Ascending aorta (tissue), 2 donors: ENCODE measurements at regions not wholly inside any gene's neighbourhood (a gene's known extent, or its start where the extent isn't known, plus 50 kb on each side); places are given as distances from the start of the nearest gene placed in this dataset.

Experiments
- DNase-seq, 2 donors: peaks; one replicate each; pipeline ENCODE4 v3.0.0-alpha.2; 2019; ENCODE audit warnings: low spot score in 2 of 2
- H3K27ac ChIP-seq, 2 donors: fragments of 200-600 bp; sonication (generic); one replicate each; pipeline ENCODE4 v1.5.1; 2016 to 2017; ENCODE audit warnings: mild to moderate bottlenecking in 1 of 2
- H3K27me3 ChIP-seq: fragments of 200-600 bp; sonication (generic); one replicate; pipeline ENCODE4 v1.5.1; 2017
- H3K36me3 ChIP-seq, 2 donors: fragments of 200-600 bp; sonication (generic); one replicate each; pipeline ENCODE4 v1.5.1; 2016
- H3K4me1 ChIP-seq, 2 donors: fragments of 200-600 bp; sonication (generic); one replicate each; pipeline ENCODE4 v1.5.1; 2016 to 2017; ENCODE audit warnings: mild to moderate bottlenecking in 1 of 2
- H3K4me3 ChIP-seq, 2 donors: fragments of 200-600 bp; sonication (generic); one replicate each; pipeline ENCODE4 v1.5.1; 2016 to 2017; ENCODE audit warnings: mild to moderate bottlenecking in 1 of 2
- H3K9me3 ChIP-seq, 2 donors: fragments of 200-600 bp; sonication (generic); one replicate each; pipeline ENCODE4 v1.5.1; 2016
- intact Hi-C: fragments of 100-400 bp; cut with DNase I; formaldehyde crosslinking; loops from one replicate; pipeline ENCODE4 v1.15.1; 2023
- TF ChIP-seq, protein P1 (sequence below), 3 experiments: fragments of 200-600 bp in 2 of 3; fragments of 450-650 bp in 1 of 3; sonication (generic) in 2 of 3; IDR thresholded peaks; one replicate each; pipeline ENCODE4 v1.5.1; 2016 to 2019; ENCODE audit warnings: antibody characterized with exemption in 3 of 3, mild to moderate bottlenecking in 1 of 3, moderate library complexity in 1 of 3

DNA sequence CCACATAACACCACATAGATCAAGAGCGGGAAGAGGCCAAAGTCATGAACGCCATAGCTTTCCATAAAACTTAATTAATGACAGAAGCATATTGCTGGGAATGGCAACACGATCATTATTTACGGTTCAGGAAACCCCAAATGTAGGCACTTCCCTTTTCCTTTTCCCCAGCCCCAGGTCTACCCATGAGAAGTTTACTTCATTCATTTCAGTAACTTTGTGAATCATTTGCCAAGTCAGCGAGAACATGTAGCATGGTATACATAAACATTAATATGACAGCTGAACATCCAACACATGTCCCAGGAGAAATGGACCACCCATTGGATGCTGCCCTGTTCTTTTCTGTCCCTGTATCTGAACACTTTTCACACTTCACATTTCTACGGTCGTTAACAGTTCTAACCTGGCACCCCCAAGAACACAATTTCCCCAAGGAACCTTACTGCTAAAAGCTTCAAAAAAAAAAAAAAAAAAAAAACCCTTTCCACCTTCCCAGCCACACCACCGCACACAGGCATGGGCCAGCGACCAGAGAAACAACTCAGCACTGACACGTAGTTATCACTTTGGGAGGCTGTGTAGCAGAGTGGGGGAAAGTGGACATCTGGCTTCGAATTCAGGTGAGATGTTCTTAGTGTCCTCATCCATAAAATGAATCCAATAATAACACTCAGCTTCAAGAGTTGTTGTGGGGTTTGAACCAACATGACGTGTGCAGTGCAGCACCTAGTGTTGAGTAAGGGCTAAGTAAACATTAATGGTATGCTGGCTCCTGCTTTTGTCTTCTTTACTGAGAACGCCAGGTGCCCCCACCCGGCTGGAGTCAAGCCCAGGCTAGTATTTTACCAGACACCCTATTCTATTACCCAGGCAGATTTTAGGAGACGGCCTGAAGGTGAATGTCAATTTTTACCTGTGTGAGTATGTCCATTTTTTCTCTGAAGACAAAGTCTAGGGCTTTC lies 371.5 kb downstream of the LNPK start:
- intact Hi-C loops = no loop called here
- no peaks in the 10 kb centered on the region for H3K27me3 ChIP-seq
- no peaks in the 10 kb centered on the region for H3K4me1 ChIP-seq
- no peak overlapping the region for H3K4me3 ChIP-seq
- no peak overlapping the region for H3K27ac ChIP-seq
- no peaks in the 10 kb centered on the region for H3K9me3 ChIP-seq
- TF ChIP-seq, protein P1, sequence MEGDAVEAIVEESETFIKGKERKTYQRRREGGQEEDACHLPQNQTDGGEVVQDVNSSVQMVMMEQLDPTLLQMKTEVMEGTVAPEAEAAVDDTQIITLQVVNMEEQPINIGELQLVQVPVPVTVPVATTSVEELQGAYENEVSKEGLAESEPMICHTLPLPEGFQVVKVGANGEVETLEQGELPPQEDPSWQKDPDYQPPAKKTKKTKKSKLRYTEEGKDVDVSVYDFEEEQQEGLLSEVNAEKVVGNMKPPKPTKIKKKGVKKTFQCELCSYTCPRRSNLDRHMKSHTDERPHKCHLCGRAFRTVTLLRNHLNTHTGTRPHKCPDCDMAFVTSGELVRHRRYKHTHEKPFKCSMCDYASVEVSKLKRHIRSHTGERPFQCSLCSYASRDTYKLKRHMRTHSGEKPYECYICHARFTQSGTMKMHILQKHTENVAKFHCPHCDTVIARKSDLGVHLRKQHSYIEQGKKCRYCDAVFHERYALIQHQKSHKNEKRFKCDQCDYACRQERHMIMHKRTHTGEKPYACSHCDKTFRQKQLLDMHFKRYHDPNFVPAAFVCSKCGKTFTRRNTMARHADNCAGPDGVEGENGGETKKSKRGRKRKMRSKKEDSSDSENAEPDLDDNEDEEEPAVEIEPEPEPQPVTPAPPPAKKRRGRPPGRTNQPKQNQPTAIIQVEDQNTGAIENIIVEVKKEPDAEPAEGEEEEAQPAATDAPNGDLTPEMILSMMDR (IDR thresholded peaks at IDR 0.05) = no peak
- no peak for DNase-seq
- H3K36me3 ChIP-seq = no peaks in the 10 kb centered on the region

DNA sequence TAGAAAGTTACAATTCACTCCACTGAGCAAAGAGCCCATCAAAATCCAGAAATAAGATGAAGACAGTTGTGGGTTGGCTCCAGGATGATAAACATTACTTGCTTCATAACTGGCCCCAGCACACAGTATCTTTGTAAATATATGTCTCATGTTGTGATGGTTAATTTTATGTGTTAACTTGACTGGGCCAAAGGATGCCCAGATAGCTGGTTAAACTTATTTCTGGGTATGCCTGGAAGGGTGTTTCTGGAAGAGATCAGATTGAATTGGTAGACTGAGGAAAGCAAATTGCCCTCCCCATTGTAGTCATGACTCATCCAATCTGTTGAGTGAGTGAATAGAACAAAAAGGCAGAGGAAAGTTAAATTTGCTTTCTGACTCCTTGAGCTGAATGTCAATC lies 373.8 kb downstream of the LNPK start:
- H3K27me3 ChIP-seq = no peaks in the 10 kb centered on the region
- intact Hi-C loops = no loop called here
- no peaks in the 10 kb centered on the region for H3K9me3 ChIP-seq
- H3K36me3 ChIP-seq = no peaks in the 10 kb centered on the region
- no peaks in the 10 kb centered on the region for H3K4me1 ChIP-seq
- H3K27ac ChIP-seq = no peak overlapping the region
- H3K4me3 ChIP-seq = no peak overlapping the region
- DNase-seq = no peak
- TF ChIP-seq, protein P1 (IDR thresholded peaks at IDR 0.05) = no peak

DNA sequence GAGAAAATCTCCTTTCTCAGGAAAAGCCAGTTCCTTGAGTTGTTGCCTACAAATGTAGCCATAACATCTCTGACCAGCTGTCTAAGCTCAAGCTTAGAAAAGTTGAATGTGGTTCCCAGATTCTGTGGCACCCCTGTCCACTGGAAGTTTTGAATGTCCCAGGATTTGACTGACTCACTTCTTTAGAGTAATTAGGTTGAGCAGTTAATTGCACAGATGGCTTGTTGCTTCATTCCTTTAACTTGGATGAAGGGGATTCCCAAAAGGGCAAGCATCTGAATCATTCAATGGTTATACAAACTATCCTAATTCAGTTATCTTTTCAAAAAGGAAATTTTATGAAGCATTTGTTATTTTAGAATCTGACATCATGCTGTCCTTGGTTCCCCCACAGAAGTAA lies 374.7 kb downstream of the LNPK start:
- TF ChIP-seq, protein P1 (IDR thresholded peaks at IDR 0.05) = no peak
- DNase-seq = no peak
- Histone ChIP-seq H3K9me3 (no peaks in the 10 kb centered on the region), H3K4me3 (no peak overlapping the region), H3K4me1 (no peaks in the 10 kb centered on the region), H3K27me3 (no peaks in the 10 kb centered on the region), H3K27ac (no peak overlapping the region), H3K36me3 (no peaks in the 10 kb centered on the region)
- intact Hi-C loops = no loop called here

DNA sequence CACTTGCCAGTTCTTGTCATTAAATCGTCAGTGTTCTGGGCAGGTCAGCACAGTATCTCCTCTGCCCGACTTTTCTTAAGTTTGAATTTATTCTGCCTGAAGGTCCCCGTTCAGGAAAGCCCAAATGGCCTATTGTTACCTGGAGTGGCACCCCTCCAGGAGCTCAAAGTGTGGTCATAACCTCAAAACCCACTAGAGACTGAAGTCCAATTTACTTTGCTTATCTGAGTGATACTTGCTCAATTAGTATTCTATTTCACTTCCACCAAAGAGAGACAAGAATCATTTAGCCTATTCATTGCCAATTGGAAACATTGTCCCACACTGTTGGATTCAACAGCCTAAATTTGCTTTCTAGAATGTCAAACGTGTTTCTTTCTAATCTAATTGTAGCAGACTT lies 375.3 kb downstream of the LNPK start:
- TF ChIP-seq, protein P1 (IDR thresholded peaks at IDR 0.05) = no peak
- Histone ChIP-seq H3K4me3 (no peak overlapping the region), H3K4me1 (no peaks in the 10 kb centered on the region), H3K9me3 (no peaks in the 10 kb centered on the region), H3K27ac (no peak overlapping the region), H3K27me3 (no peaks in the 10 kb centered on the region), H3K36me3 (no peaks in the 10 kb centered on the region)
- DNase-seq = no peak
- intact Hi-C loops = no loop called here

DNA sequence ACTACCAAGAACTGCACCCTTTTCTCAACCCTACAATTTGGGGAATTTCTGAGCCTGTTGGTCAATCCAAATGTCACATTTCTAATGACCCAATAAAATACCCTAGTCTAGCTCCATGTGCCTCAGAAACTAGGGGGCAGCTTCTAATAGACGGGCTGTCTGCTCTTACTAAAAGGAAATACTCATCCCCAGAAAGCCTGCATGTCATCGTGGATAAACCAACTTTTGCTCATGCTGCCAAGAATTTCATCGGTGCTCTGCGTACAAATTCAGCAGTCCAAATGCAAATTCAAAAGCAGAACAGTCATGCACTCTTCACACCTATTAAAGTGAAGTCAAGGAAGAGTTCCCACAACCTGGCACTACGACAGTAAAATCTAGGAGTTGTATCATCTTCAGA lies 377.3 kb downstream of the LNPK start:
- Histone ChIP-seq H3K36me3 (no peaks in the 10 kb centered on the region), H3K27me3 (no peaks in the 10 kb centered on the region), H3K9me3 (no peaks in the 10 kb centered on the region), H3K4me3 (no peak overlapping the region), H3K27ac (no peak overlapping the region), H3K4me1 (no peaks in the 10 kb centered on the region)
- intact Hi-C loops = no loop called here
- no peak for DNase-seq
- TF ChIP-seq, protein P1 (IDR thresholded peaks at IDR 0.05) = no peak
